ENCODE measurements at regions not wholly inside any gene's neighbourhood (a gene's known extent, or its start where the extent isn't known, plus 50 kb on each side); places are given as distances from the start of the nearest gene placed in this dataset.

DNA sequence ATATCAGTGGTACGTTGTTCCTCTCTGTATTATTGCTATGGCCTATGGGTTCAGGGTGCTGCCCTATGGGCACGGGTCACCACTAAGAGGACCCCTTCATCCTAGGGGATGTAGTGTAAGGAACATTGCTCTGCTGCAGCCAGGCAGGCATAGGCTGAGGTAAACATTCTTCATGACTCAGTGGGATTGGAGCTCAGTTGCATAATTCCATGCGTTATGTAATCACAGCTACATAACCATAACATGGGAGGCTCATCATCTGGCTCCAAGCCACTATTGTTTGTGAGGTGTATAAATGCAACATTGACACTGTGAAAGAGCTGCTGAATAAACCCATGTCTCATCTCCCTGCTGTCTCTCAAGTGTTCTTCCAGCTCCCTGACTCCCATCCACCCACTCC, 375.2 kb downstream of the MAGEE1 start:
- TF ChIP-seq, protein P1, sequence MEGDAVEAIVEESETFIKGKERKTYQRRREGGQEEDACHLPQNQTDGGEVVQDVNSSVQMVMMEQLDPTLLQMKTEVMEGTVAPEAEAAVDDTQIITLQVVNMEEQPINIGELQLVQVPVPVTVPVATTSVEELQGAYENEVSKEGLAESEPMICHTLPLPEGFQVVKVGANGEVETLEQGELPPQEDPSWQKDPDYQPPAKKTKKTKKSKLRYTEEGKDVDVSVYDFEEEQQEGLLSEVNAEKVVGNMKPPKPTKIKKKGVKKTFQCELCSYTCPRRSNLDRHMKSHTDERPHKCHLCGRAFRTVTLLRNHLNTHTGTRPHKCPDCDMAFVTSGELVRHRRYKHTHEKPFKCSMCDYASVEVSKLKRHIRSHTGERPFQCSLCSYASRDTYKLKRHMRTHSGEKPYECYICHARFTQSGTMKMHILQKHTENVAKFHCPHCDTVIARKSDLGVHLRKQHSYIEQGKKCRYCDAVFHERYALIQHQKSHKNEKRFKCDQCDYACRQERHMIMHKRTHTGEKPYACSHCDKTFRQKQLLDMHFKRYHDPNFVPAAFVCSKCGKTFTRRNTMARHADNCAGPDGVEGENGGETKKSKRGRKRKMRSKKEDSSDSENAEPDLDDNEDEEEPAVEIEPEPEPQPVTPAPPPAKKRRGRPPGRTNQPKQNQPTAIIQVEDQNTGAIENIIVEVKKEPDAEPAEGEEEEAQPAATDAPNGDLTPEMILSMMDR (IDR thresholded peaks at IDR 0.05; ENCODE audit: low read length): no peak
- no peak for TF ChIP-seq EZH2 (IDR thresholded peaks at IDR 0.05; ENCODE audit: borderline replicate concordance, low read length)

Measured in OCI-LY1 (cell line).